ENCODE measurements at regions not wholly inside any gene's neighbourhood (a gene's known extent, or its start where the extent isn't known, plus 50 kb on each side); places are given as distances from the start of the nearest gene placed in this dataset.

DNA sequence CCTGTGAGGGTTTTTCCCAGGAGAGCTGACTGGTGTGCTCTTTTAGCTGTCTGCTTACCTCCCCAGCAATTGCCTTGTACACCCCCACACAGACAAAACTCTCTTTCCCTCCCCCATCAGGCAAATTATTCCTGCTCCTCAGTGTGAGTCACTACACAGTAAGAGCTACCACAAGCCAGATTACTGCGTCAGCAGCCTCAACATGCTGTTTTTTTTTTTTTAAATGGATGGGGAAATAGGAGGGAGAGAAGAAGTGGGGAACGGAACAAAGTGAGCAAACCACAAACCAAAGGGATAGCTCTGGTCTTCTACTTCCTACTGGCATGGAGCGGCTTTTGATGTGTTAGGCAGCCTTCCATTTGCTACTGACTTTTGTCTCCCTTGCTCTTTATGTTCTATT, 107.5 kb upstream of the ACSL4 start:
- no peak overlapping the region for H3K9ac ChIP-seq (ENCODE audit: control insufficient read depth, insufficient read depth, low read length)
- H4K20me1 ChIP-seq (ENCODE audit: control insufficient read depth, insufficient read depth), result no peaks in the 10 kb centered on the region
- RAD21 ChIA-PET (ENCODE audit: unreplicated experiment), result interaction anchor here (1.2 to 3.9 kb wide), 4 partner anchors 9 to 127 kb away, joined by 3 to 20 read pairs (median 10); no protein-coding TSS in a partner anchor
- SMC1A ChIA-PET (ENCODE audit: uncharacterized antibody, unreplicated experiment), result interaction anchor here (0.8 to 7.9 kb wide), 13 partner anchors 9 to 128 kb away, joined by 3 to 72 read pairs (median 4); no protein-coding TSS in a partner anchor
- H3K4me1 ChIP-seq (ENCODE audit: control insufficient read depth, insufficient read depth, low read length), result peaks cover 6% of the 10 kb centered on the region; the same call in 1 of the 2 replicates
- CTCF ChIA-PET, result interaction anchor here (0.8 to 7.2 kb wide), 4 partner anchors 10 to 51 kb away, joined by 3 to 57 read pairs (median 6); no protein-coding TSS in a partner anchor
- FAIRE-seq, result no peak
- POLR2A ChIA-PET, result interaction anchor here (1.5 kb wide), 1 partner anchor 10 kb away, joined by 6 read pairs; no protein-coding TSS in a partner anchor
- BruUV-seq (replicated peaks), result no TSS peak
- no peaks in the 10 kb centered on the region for H3K27me3 ChIP-seq (replicated peaks in 1 of 2; ENCODE audit: control insufficient read depth in 2 of 2, insufficient read depth in 2 of 2, low read length in 1 of 2)
- intact Hi-C loops (cut with micrococcal nuclease; ENCODE audit: unreplicated experiment) (no loop called here), in situ Hi-C loops (cut with MboI) (no loop called here)
- no peaks in the 10 kb centered on the region for H3K36me3 ChIP-seq (ENCODE audit: control insufficient read depth in 2 of 2, insufficient read depth in 2 of 2, low read length in 1 of 2)
- H2AFZ ChIP-seq (ENCODE audit: control insufficient read depth, low read depth, low read length), result no peak overlapping the region
- ATAC-seq, result peak; percentile 36
- DNase-seq (ENCODE audit: low read depth, low spot score), result no peak
- H3K9me3 ChIP-seq (replicated peaks; ENCODE audit: control insufficient read depth, insufficient read depth, low read length), result no peaks in the 10 kb centered on the region
- 34% methylated on average over 3 of the region's 3 CpGs for WGBS (ENCODE audit: insufficient coverage, insufficient replicate concordance, low lambda C conversion rate, missing lambda C conversion rate)
- H3K27ac ChIP-seq (ENCODE audit: control insufficient read depth, insufficient read depth), result no peak overlapping the region
- no peaks in the 10 kb centered on the region for H3K79me2 ChIP-seq (ENCODE audit: control insufficient read depth, insufficient read depth, low read length)
- H3K4me2 ChIP-seq (ENCODE audit: control insufficient read depth, insufficient read depth), result no peak overlapping the region
- H3K4me3 ChIP-seq, result no peak overlapping the region
- TF ChIP-seq JUND (IDR thresholded peaks at IDR 0.05; ENCODE audit: low read depth, low read length) (no peak), RB1 (IDR thresholded peaks at IDR 0.05; ENCODE audit: borderline replicate concordance) (no peak), ETV6 (conservative IDR thresholded peaks at IDR 0.05 in 1 of 2, IDR thresholded peaks at IDR 0.05 in 1 of 2; ENCODE audit: borderline replicate concordance in 1 of 2, low read depth in 1 of 2) (no peak), RELA (IDR thresholded peaks at IDR 0.05; ENCODE audit: borderline replicate concordance, partially characterized antibody) (no peak), IKZF2 (IDR thresholded peaks at IDR 0.05) (peak; percentile 32 to 52; a peak in 2 of 4 replicates), KDM1A (IDR thresholded peaks at IDR 0.05; ENCODE audit: borderline replicate concordance) (no peak), BACH1 (IDR thresholded peaks at IDR 0.05; ENCODE audit: borderline replicate concordance) (no peak), CREB1 (IDR thresholded peaks at IDR 0.05; ENCODE audit: low read depth) (0 out of 2 replicates have a peak, but pooled peaks have one; percentile 13), ZNF384 (IDR thresholded peaks at IDR 0.05; ENCODE audit: borderline replicate concordance, low read depth, low read length) (peak; percentile 50; the same call in 1 of the 2 replicates)
- TF ChIP-seq, protein P1, sequence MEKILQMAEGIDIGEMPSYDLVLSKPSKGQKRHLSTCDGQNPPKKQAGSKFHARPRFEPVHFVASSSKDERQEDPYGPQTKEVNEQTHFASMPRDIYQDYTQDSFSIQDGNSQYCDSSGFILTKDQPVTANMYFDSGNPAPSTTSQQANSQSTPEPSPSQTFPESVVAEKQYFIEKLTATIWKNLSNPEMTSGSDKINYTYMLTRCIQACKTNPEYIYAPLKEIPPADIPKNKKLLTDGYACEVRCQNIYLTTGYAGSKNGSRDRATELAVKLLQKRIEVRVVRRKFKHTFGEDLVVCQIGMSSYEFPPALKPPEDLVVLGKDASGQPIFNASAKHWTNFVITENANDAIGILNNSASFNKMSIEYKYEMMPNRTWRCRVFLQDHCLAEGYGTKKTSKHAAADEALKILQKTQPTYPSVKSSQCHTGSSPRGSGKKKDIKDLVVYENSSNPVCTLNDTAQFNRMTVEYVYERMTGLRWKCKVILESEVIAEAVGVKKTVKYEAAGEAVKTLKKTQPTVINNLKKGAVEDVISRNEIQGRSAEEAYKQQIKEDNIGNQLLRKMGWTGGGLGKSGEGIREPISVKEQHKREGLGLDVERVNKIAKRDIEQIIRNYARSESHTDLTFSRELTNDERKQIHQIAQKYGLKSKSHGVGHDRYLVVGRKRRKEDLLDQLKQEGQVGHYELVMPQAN (conservative IDR thresholded peaks at IDR 0.05), result no peak
- TF ChIP-seq, protein P2, sequence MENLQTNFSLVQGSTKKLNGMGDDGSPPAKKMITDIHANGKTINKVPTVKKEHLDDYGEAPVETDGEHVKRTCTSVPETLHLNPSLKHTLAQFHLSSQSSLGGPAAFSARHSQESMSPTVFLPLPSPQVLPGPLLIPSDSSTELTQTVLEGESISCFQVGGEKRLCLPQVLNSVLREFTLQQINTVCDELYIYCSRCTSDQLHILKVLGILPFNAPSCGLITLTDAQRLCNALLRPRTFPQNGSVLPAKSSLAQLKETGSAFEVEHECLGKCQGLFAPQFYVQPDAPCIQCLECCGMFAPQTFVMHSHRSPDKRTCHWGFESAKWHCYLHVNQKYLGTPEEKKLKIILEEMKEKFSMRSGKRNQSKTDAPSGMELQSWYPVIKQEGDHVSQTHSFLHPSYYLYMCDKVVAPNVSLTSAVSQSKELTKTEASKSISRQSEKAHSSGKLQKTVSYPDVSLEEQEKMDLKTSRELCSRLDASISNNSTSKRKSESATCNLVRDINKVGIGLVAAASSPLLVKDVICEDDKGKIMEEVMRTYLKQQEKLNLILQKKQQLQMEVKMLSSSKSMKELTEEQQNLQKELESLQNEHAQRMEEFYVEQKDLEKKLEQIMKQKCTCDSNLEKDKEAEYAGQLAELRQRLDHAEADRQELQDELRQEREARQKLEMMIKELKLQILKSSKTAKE (IDR thresholded peaks at IDR 0.05; ENCODE audit: low read depth, poor library complexity, severe bottlenecking), result no peak
- TF ChIP-seq, protein P3, sequence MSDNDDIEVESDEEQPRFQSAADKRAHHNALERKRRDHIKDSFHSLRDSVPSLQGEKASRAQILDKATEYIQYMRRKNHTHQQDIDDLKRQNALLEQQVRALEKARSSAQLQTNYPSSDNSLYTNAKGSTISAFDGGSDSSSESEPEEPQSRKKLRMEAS (IDR thresholded peaks at IDR 0.05; ENCODE audit: low read depth, low read length), result no peak
- TF ChIP-seq, protein P4, sequence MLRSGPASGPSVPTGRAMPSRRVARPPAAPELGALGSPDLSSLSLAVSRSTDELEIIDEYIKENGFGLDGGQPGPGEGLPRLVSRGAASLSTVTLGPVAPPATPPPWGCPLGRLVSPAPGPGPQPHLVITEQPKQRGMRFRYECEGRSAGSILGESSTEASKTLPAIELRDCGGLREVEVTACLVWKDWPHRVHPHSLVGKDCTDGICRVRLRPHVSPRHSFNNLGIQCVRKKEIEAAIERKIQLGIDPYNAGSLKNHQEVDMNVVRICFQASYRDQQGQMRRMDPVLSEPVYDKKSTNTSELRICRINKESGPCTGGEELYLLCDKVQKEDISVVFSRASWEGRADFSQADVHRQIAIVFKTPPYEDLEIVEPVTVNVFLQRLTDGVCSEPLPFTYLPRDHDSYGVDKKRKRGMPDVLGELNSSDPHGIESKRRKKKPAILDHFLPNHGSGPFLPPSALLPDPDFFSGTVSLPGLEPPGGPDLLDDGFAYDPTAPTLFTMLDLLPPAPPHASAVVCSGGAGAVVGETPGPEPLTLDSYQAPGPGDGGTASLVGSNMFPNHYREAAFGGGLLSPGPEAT (IDR thresholded peaks at IDR 0.05; ENCODE audit: low read depth), result peak; percentile 36; the same call in 1 of the 2 replicates
- TF ChIP-seq, protein P5, sequence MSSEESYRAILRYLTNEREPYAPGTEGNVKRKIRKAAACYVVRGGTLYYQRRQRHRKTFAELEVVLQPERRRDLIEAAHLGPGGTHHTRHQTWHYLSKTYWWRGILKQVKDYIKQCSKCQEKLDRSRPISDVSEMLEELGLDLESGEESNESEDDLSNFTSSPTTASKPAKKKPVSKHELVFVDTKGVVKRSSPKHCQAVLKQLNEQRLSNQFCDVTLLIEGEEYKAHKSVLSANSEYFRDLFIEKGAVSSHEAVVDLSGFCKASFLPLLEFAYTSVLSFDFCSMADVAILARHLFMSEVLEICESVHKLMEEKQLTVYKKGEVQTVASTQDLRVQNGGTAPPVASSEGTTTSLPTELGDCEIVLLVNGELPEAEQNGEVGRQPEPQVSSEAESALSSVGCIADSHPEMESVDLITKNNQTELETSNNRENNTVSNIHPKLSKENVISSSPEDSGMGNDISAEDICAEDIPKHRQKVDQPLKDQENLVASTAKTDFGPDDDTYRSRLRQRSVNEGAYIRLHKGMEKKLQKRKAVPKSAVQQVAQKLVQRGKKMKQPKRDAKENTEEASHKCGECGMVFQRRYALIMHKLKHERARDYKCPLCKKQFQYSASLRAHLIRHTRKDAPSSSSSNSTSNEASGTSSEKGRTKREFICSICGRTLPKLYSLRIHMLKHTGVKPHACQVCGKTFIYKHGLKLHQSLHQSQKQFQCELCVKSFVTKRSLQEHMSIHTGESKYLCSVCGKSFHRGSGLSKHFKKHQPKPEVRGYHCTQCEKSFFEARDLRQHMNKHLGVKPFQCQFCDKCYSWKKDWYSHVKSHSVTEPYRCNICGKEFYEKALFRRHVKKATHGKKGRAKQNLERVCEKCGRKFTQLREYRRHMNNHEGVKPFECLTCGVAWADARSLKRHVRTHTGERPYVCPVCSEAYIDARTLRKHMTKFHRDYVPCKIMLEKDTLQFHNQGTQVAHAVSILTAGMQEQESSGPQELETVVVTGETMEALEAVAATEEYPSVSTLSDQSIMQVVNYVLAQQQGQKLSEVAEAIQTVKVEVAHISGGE (CRISPR knock-in tag; IDR thresholded peaks at IDR 0.05), result no peak
